Sciatic nerve (tissue), 2 donors: ENCODE measurements at regions not wholly inside any gene's neighbourhood (a gene's known extent, or its start where the extent isn't known, plus 50 kb on each side); places are given as distances from the start of the nearest gene placed in this dataset.

Source experiments
- ATAC-seq: fragments of 200-7000 bp; cut with Tn5 transposase; one replicate; pipeline ENCODE4 v1.9.1; 2020; ENCODE audit warnings: mild to moderate bottlenecking, moderate library complexity
- DNase-seq: peaks from one replicate; pipeline ENCODE4 v3.0.0-alpha.2; 2020; ENCODE audit warnings: low spot score
- intact Hi-C: fragments of 100-400 bp; cut with DNase I; formaldehyde crosslinking; loops from one replicate; pipeline ENCODE4 v1.14.2; 2022
- donor health status: DM: no; HTN: no; CAD: no.
- donor health status: DM: no; HTN: no; CAD: no.

DNA sequence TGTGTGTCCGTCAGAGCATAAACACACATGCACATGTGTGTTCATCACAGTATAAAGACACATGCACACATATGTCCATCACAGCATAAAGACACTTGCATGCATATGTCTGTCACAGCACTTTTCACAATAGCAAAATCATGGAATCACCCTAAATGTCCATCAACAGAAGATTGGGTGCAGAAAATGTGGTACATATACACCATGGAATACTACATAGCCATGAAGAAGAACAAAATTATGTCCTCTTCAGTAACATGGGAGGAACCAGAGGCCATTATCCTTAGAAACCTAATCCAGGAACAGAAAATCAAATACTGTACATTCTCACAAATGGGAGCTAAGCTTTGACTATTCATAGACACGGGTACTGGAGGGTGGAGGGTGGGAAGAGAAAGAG lies 732.2 kb downstream of the GALR1 start:
- ATAC-seq (no peak), DNase-seq (no peak)
- intact Hi-C loops, result no loop called here

- no peak for ATAC-seq
- no peak for DNase-seq
- intact Hi-C loops, result no loop called here
These were observed 733.6 kb downstream of the GALR1 start for GRCh38 chr18:77983270-77983669.

DNA sequence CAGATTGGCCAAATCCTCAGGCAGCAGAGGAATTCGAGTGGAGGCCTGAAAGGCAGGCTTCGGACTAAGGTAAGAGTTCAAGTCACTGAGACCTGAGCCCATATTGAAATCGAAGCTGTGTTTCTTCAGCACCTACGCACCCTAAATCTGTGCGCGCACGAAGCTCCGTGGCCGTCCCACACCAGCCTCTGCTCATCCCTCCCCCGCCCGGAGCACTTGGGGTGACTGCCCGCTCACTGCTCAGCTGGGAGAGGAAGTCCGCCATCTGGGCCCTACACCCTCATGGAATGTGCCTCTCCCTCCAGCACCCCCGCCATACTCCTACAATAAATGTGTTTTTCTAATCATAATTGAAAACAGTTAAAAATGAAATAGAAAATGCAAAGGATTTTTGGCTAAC lies 734.5 kb downstream of the GALR1 start:
- ATAC-seq (peak; percentile 60), DNase-seq (no peak)
- intact Hi-C loops, result no loop called here

DNA sequence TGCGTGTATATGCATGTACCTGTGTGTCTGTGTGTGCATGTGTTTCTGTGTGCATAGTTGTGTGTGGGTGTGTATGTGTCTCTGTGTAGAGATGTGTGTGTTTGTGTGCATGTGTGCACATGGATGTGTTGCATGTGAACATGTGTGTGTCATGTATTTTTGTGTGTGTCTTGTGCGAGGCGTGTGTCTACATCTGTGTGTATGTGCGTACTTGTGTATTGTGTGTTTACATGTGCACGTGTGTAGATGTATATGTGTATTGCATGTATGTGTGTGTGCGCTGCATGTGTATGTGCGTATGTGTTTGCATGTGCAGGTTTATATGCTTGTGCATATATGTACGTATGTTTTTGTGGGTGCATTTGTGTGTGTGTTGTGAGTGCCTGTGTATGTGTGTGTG lies 735.2 kb downstream of the GALR1 start:
- ATAC-seq (no peak), DNase-seq (no peak)
- intact Hi-C loops, result no loop called here

- intact Hi-C loops, result no loop called here
- DNase-seq (no peak), ATAC-seq (no peak)
These were observed 736.1 kb downstream of the GALR1 start for GRCh38 chr18:77985526-77986281.

- DNase-seq, result no peak
- intact Hi-C loops, result no loop called here
- ATAC-seq, result no peak
These were observed 740.5 kb downstream of the GALR1 start for GRCh38 chr18:77990131-77990530.

- intact Hi-C loops, result no loop called here
- no peak for ATAC-seq
- no peak for DNase-seq
These were observed 741.3 kb downstream of the GALR1 start for GRCh38 chr18:77990901-77991300.

DNA sequence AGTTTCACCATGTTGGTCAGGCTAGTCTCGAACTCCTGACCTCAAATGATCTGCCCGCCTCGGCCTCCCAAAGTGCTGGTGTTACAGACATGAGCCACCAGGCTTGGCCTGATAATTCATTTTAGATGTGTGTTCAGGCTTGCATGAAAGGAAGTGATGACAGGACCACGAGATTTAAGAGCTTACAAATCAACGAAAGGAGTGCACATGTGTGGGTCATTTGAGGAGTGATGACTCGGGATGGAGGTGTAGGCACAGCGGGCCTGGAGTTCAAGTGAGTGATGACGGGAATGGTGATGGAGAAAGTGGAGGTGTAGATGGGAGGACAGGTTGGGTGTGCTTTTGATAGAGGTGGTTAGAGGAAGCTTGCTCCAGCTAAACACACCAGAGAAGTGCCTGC lies 742.4 kb downstream of the GALR1 start:
- intact Hi-C loops, result no loop called here
- DNase-seq, result no peak
- no peak for ATAC-seq

DNA sequence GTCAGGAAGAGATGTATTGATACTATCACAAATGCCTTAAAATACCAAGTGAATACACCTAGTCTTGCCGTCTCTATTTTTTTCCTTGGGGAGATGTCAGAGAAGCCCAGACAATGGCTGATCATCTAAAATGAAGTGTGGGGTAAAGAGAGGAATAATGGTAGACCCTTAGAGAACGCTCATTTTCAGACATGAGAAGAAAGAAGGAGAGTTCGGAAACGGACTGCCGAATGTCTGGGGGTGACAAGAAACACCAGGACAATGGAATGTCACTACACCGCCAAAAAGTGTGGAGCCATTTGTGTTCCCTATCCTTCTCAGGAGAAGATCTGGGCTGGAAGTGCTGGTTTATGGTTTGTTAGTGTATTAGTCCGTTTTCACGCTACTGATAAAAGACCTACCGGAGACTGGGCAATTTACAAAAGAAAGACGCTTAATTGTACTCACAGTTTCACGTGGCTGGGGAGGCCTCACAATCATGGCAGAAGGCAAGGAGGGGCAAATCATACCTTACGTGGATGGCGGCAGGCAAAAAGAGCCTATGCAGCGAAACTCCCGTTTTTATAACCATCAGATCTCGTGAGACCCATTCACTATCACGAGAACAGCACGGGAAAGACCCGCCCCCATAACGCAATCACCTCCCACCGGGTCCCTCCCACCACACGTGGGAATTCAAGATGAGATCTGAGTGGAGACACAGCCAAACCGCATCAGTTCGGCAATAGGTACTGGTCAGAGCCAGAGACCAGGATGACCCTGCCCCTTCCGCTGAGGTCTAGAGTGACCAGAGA lies 743.7 kb downstream of the GALR1 start:
- no peak for ATAC-seq
- no peak for DNase-seq
- intact Hi-C loops, result no loop called here

- intact Hi-C loops, result no loop called here
- DNase-seq, result no peak
- ATAC-seq, result no peak
These were observed 745.9 kb downstream of the GALR1 start for GRCh38 chr18:77995593-77995992.

- DNase-seq, result no peak
- intact Hi-C loops, result no loop called here
- no peak for ATAC-seq
These were observed 747.1 kb downstream of the GALR1 start for GRCh38 chr18:77996737-77997136.

DNA sequence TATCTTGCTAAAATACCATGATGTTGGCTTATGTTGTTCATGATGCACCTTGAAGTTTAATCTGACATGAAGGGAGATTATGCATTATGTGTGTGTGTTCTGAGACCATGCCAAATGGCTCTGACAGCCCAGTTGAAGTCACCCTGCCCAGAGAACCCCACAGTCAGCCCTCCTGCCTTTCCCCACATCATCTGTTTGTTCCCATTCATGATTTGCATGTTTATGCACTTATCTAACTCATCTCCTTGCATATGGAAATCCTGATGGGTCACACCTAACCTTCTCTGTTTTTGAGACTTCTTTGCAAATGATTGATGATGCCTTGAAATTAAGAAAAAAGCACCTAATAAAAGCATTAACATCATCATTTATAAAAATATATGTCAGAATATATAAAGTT lies 752.2 kb downstream of the GALR1 start:
- intact Hi-C loops, result loop anchor here (2.0 kb wide), 1 partner anchor 69 kb away; no protein-coding TSS in a partner anchor
- ATAC-seq, result no peak
- no peak for DNase-seq

DNA sequence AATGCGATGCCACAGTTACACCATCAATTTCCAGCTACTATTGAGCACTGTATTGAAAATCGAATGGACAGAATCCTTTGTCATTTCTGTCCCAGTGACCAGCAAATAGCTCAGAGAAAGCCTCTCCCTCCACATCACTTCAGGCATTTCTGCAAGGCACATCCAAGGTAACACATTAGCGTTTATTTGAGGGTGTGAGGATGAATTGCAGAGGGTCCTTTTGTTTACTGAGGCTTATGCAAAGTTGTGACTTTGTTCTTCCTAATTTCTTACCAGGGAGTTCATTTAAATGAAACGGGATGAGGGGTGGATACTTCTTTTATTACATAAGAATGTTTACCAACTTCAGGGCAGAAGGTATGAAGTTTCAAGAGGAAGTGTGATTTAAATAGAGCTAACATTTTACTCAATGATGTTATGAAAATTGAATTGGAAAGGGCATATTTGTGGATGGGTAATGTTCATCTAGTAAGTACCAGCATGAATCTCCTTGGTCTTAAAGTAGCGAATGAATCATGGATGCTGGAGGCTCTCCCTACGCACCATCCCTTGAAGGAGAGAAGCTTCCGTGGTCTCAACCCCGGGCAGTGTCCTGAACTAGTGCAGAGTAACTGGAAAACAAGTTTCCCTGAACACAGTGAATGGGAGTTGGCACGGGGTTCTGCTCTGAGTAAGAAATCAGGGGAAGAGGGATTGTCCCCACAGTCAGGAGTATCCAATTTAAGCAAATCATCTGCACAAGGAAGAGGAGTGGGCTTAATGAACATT lies 756.5 kb downstream of the GALR1 start:
- intact Hi-C loops, result no loop called here
- DNase-seq (no peak), ATAC-seq (no peak)

GRCh38 chr18:78006774-78007260 lies 757.2 kb downstream of the GALR1 start:
- intact Hi-C loops, result no loop called here
- ATAC-seq, result no peak
- DNase-seq, result no peak

- DNase-seq (no peak), ATAC-seq (no peak)
- intact Hi-C loops, result no loop called here
These were observed 760.7 kb downstream of the GALR1 start for GRCh38 chr18:78010363-78010762.

GRCh38 chr18:78017869-78018268 lies 768.2 kb downstream of the GALR1 start:
- ATAC-seq, result no peak
- intact Hi-C loops, result no loop called here
- DNase-seq, result no peak

DNA sequence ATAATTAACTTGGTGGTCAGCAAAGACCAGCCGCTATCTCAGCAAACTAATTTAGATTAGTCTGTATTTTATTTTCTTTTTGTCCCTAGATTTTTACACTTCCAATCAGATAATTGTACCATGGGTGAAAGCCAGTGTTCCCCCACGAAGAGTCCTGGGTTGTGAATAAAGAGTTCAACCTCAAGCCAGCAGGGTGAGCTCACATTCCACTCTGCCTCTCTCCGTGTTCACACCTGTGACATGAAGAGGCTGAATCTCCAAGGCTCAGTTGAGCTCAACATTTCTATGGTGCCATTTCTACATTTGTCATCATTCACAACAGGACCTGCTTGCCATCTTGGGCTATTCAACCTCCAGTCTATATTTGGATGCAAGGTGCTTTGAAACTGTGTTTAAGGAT lies 771.5 kb downstream of the GALR1 start:
- no peak for DNase-seq
- no peak for ATAC-seq
- intact Hi-C loops, result no loop called here

DNA sequence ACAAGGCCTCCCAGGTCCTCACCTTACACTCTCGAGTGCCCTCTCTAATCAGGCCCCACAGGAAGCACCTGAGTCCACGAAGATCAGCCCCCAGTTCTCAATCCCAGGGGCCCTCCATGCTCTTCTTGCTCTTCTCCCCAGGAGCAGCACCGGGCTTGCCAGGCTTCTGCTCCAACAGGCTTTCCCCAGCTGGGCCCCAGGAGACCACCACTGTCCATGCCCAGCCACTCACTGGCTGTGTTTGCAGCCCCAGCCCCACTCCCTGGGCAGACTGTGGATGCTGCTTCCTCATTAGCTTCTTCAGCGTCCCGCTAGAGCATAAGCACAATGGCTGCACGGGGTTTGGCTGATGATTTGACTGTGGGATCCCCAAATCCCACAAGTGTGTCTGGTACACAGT lies 781.9 kb downstream of the GALR1 start:
- ATAC-seq, result no peak
- intact Hi-C loops, result no loop called here
- no peak for DNase-seq

GRCh38 chr18:78031991-78032390 lies 782.3 kb downstream of the GALR1 start:
- intact Hi-C loops, result no loop called here
- no peak for DNase-seq
- ATAC-seq, result no peak

DNA sequence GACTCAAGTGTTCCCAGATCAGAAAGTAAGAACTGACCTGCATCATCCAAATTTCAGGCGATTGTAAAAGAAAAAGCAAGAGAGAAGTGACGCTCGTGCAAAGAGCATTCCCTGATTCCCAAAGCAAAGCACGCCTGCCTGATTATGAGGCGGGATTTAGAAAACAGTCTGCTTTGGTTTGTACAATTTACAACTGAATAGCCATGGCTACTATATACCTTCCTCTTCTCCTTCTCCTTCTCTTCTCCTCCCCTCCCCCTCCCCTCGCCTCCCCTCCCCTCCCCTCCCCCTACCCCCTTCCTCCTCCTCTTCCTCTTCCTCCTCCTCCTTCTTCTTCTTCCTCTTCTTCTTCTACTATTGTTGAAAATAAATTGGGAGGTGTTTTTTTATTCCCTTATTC lies 782.9 kb downstream of the GALR1 start:
- no peak for DNase-seq
- intact Hi-C loops, result no loop called here
- no peak for ATAC-seq
